H7 (cell line): ENCODE measurements at regions not wholly inside any gene's neighbourhood (a gene's known extent, or its start where the extent isn't known, plus 50 kb on each side); places are given as distances from the start of the nearest gene placed in this dataset.

Experiments used
- DNase-seq: peaks from one replicate; pipeline ENCODE4 v3.0.0; 2012
- H3K27me3 ChIP-seq: 2 replicates; pipeline ENCODE4 v1.6.0; 2011; ENCODE audit warnings: mild to moderate bottlenecking, low read length; ENCODE audit not compliant: control insufficient read depth, insufficient read depth
- H3K36me3 ChIP-seq: replicated peaks from 2 replicates; pipeline ENCODE4 v1.5.1; 2011; ENCODE audit warnings: low read length; ENCODE audit not compliant: control insufficient read depth, insufficient read depth
- H3K4me3 ChIP-seq: 2 replicates; pipeline ENCODE4 v1.5.1; 2011; ENCODE audit warnings: low read depth, mild to moderate bottlenecking, control low read depth, low read length, moderate library complexity; ENCODE audit not compliant: insufficient read depth

GRCh38 chr9:6703898-6704639 lies 53.7 kb upstream of the KDM4C start:
- H3K27me3 ChIP-seq = peaks cover 4% of the 10 kb centered on the region; the same call in 1 of the 2 replicates
- peak overlapping the region; percentile 75 for H3K4me3 ChIP-seq
- no peaks in the 10 kb centered on the region for H3K36me3 ChIP-seq
- DNase-seq = peak; percentile 95

- H3K4me3 ChIP-seq = no peak overlapping the region
- DNase-seq = no peak
- peaks cover 4% of the 10 kb centered on the region; the same call in 1 of the 2 replicates for H3K27me3 ChIP-seq
- H3K36me3 ChIP-seq = no peaks in the 10 kb centered on the region
Observed at GRCh38 chr9:6702707-6703106, 55.1 kb upstream of the KDM4C start.

DNA sequence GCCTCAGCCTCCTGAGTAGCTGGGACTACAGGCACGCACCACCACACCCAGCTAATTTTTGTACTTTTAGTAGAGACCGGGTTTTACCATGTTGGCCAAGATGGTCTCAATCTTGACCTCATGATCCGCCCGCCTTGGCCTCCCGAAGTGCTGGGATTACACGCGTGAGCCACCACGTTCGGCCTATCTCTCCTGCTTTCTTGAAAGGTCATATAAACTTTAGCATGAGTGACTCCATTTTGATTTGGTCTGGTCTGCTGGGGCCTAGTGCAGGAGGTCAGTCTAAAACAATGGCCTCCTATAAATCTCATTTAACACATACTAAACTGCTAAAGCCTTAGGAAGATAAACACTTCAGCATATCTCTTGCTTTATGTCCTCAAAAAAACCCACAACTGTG lies 50.6 kb upstream of the GLDC start:
- Histone ChIP-seq H3K36me3 (no peaks in the 10 kb centered on the region), H3K27me3 (no peaks in the 10 kb centered on the region), H3K4me3 (no peak overlapping the region)
- no peak for DNase-seq

DNA sequence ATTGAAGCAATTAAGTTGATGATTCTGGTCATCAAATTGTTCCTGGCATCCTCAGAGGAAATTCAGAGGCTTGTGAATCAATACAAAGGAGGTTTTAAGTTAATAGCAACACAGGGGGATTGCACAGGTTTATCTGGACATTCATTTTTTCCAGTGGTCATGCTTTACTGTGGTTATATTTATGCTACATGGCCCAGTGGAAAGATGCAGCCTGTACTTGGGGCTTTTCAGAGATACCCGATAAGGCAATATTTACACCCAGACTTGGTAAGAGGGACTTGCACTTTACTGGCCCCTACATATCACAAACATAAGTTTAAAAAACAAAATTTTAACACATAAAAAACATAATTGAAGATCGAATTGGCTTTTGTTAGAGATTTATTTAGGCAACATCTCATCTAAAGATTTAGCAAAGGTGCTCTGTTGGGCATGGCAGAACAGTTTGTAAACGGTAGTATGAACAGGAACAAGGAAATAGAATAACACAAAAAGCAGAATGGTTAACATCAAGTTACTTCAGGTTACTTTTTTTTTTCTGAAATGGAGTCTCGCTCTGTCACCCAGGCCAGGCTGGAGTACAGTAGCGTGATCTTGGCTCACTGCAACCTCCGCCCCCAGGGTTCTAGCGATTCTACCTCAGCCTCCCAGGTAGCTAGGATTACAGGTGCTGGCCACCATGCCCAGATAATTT lies 49.7 kb upstream of the GLDC start:
- Histone ChIP-seq H3K36me3 (no peaks in the 10 kb centered on the region), H3K4me3 (no peak overlapping the region), H3K27me3 (no peaks in the 10 kb centered on the region)
- DNase-seq = no peak
